NB4 (cell line): ENCODE measurements at regions not wholly inside any gene's neighbourhood (a gene's known extent, or its start where the extent isn't known, plus 50 kb on each side); places are given as distances from the start of the nearest gene placed in this dataset.
"Not testable (repeated sequence)": the region's sequence is repeated elsewhere in the genome, so short reads cannot be mapped to it uniquely, and the experiment has no call there.

Experiments
- DNase-seq: peaks from one replicate; pipeline ENCODE4 v3.0.0; 2010; ENCODE audit warnings: low read depth
- H3K4me3 ChIP-seq: one replicate; pipeline ENCODE4 v1.5.1; 2011; ENCODE audit warnings: mild to moderate bottlenecking, low read depth, low read length, moderate library complexity
- CTCF ChIP-seq: IDR thresholded peaks from one replicate; pipeline ENCODE4 v1.5.1; 2012; ENCODE audit warnings: low read depth, low read length
- MAX ChIP-seq: IDR thresholded peaks from 2 replicates; pipeline ENCODE4 v1.6.1; 2011; ENCODE audit warnings: low read depth, low read length
- MYC ChIP-seq: IDR thresholded peaks from 2 replicates; pipeline ENCODE4 v1.6.1; 2011; ENCODE audit warnings: low read depth, low read length
- POLR2A ChIP-seq: IDR thresholded peaks from 2 replicates; pipeline ENCODE4 v1.6.1; 2011; ENCODE audit warnings: mild to moderate bottlenecking; ENCODE audit not compliant: insufficient read length; ENCODE audit errors: extremely low read depth

DNA sequence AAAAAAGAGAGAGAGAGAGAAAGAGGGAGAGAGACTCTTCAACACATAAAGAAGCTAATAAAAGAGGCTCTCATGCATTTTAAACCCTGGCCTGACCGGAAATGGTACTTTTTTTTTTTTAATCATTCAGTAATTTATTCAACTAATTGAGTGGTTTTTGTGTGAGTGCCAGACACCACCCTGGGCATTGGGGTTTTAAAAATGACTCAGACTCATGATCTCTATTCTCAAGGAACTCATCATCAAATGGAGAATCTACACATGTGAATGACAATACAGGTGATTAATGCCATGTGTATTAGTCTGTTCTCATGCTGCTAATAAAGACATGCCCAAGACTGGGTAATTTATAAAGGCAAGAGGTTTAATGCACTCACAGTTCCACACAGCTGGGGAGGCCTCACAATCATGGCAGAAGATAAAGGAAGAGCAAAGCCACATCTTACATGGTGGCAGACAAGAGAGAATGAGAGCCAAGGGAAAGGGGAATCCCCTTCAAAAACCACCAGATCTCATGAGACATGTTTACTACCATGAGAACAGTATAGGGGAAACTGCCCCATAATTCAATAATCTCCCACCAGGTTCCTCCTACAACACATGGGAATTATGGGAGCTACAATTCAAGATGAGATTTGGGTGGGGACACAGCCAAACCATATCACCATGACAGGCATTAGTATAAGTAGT is 158.5 kb upstream of the AUTS2 start:
- H3K4me3 ChIP-seq, result no peak overlapping the region
- no peak for DNase-seq
- TF ChIP-seq MAX (no peak), CTCF (no peak), POLR2A (no peak), MYC (no peak)

- TF ChIP-seq CTCF, result no peak
- no peak for TF ChIP-seq MAX
- TF ChIP-seq POLR2A, result no peak
- TF ChIP-seq MYC, result no peak
- DNase-seq, result no peak
- H3K4me3 ChIP-seq, result no peak overlapping the region
Observed at GRCh38 chr7:69440976-69441375, 157.3 kb upstream of the AUTS2 start.

GRCh38 chr7:69443136-69443535 is 155.1 kb upstream of the AUTS2 start:
- DNase-seq, result no peak
- H3K4me3 ChIP-seq, result no peak overlapping the region
- no peak for TF ChIP-seq POLR2A
- no peak for TF ChIP-seq MYC
- no peak for TF ChIP-seq CTCF
- no peak for TF ChIP-seq MAX

- TF ChIP-seq MYC (no peak), CTCF (no peak), POLR2A (no peak), MAX (no peak)
- no peak overlapping the region for H3K4me3 ChIP-seq
- DNase-seq, result no peak
Observed at GRCh38 chr7:69445541-69445940, 152.7 kb upstream of the AUTS2 start.

DNA sequence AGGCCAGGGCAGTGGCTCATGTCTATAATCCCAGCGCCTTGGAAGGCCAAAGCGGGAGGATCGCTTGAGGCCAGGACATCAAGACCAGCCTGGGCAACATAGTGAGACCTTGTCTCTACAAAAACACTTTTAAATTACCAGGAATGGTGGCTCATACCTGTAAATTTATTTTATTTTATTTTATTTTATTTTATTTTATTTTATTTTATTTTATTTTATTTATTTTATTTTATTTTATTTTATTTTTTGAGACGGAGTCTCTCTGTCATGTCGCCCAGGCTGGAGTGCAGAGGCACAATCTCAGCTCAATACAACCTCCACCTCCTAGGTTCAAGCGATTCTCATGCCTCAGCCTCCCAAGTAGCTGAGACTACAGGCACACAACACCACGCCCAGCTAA is 152.1 kb upstream of the AUTS2 start:
- not testable (repeated sequence) for DNase-seq, H3K4me3 ChIP-seq

GRCh38 chr7:69448071-69448470 is 150.2 kb upstream of the AUTS2 start:
- no peak overlapping the region for H3K4me3 ChIP-seq
- TF ChIP-seq POLR2A (no peak), CTCF (no peak), MAX (no peak), MYC (no peak)
- DNase-seq, result no peak
